ENCODE measurements at regions not wholly inside any gene's neighbourhood (a gene's known extent, or its start where the extent isn't known, plus 50 kb on each side); places are given as distances from the start of the nearest gene placed in this dataset.

DNA sequence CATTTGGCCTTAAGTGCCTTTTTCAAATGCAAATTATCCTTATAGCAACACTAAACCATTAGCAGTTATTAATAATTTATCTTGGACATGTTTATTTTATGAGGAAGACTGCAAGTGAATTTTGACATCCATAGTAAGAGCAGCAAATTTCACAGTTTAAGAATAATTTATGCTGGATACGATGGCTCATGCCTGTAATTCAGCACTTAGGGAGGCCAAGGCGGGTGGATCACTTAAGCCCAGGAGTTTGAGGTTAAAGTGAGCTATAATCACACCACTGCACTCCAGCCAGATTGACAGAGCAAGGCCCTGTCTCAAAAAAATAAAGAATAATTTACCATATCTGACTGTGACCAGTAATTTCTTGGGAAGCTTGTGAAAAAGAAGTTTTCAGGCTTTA is 286.2 kb downstream of the TMX3 start:
- no peak overlapping the region for H3K27ac ChIP-seq (ENCODE audit: low read length)
- peaks cover 8% of the 10 kb centered on the region for H3K4me1 ChIP-seq (ENCODE audit: low read length)
- H3K9ac ChIP-seq (ENCODE audit: low read length), result no peak overlapping the region
- H3K27me3 ChIP-seq (ENCODE audit: low read depth, low read length), result no peaks in the 10 kb centered on the region
- H3K79me2 ChIP-seq (ENCODE audit: low read length), result no peaks in the 10 kb centered on the region
- H3K9me3 ChIP-seq (ENCODE audit: insufficient read depth, low read length), result no peaks in the 10 kb centered on the region
- no peaks in the 10 kb centered on the region for H3K36me3 ChIP-seq (replicated peaks; ENCODE audit: low read depth, low read length)
- no peak overlapping the region for H2AFZ ChIP-seq (ENCODE audit: low read depth, low read length)
- H3K4me3 ChIP-seq (ENCODE audit: low read length), result no peak overlapping the region
- no peaks in the 10 kb centered on the region for H4K20me1 ChIP-seq (ENCODE audit: insufficient read depth, low read length)
- TF ChIP-seq, protein P1, sequence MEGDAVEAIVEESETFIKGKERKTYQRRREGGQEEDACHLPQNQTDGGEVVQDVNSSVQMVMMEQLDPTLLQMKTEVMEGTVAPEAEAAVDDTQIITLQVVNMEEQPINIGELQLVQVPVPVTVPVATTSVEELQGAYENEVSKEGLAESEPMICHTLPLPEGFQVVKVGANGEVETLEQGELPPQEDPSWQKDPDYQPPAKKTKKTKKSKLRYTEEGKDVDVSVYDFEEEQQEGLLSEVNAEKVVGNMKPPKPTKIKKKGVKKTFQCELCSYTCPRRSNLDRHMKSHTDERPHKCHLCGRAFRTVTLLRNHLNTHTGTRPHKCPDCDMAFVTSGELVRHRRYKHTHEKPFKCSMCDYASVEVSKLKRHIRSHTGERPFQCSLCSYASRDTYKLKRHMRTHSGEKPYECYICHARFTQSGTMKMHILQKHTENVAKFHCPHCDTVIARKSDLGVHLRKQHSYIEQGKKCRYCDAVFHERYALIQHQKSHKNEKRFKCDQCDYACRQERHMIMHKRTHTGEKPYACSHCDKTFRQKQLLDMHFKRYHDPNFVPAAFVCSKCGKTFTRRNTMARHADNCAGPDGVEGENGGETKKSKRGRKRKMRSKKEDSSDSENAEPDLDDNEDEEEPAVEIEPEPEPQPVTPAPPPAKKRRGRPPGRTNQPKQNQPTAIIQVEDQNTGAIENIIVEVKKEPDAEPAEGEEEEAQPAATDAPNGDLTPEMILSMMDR (IDR thresholded peaks at IDR 0.05; ENCODE audit: low read depth, low read length), result no peak
- no peak for TF ChIP-seq EZH2phosphoT487 (IDR thresholded peaks at IDR 0.05; ENCODE audit: low read depth)
- no peak overlapping the region for H3K4me2 ChIP-seq (ENCODE audit: low read length)

DNA sequence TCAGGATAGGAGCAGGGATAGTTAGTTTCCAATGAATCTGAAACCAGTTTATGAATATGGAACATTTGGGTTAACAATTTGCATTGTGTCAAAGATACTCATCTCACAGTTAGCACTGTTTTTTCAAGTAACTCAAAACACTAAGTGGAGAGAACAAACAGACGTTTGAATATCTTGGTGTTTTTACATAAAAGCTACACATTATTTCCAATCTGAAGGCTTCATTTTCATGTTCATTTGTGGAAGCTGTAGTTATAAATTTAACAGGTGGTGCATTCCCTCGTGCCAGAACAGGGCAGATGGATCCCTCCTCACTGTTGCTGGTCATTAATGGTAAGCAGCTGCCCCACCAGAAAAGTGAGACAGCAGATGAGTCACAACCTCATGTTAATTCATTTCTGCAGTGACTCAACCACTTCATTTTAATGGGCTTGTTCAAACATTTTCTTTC is 286.9 kb downstream of the TMX3 start:
- no peak overlapping the region for H3K9ac ChIP-seq (ENCODE audit: low read length)
- no peak overlapping the region for H3K27ac ChIP-seq (ENCODE audit: low read length)
- H3K4me1 ChIP-seq (ENCODE audit: low read length), result peaks cover 8% of the 10 kb centered on the region
- H3K9me3 ChIP-seq (ENCODE audit: insufficient read depth, low read length), result no peaks in the 10 kb centered on the region
- no peaks in the 10 kb centered on the region for H3K27me3 ChIP-seq (ENCODE audit: low read depth, low read length)
- no peak overlapping the region for H3K4me3 ChIP-seq (ENCODE audit: low read length)
- no peak overlapping the region for H3K4me2 ChIP-seq (ENCODE audit: low read length)
- no peak overlapping the region for H2AFZ ChIP-seq (ENCODE audit: low read depth, low read length)
- H4K20me1 ChIP-seq (ENCODE audit: insufficient read depth, low read length), result no peaks in the 10 kb centered on the region
- H3K36me3 ChIP-seq (replicated peaks; ENCODE audit: low read depth, low read length), result no peaks in the 10 kb centered on the region
- no peaks in the 10 kb centered on the region for H3K79me2 ChIP-seq (ENCODE audit: low read length)
- TF ChIP-seq, protein P1 (IDR thresholded peaks at IDR 0.05; ENCODE audit: low read depth, low read length), result no peak
- no peak for TF ChIP-seq EZH2phosphoT487 (IDR thresholded peaks at IDR 0.05; ENCODE audit: low read depth)

DNA sequence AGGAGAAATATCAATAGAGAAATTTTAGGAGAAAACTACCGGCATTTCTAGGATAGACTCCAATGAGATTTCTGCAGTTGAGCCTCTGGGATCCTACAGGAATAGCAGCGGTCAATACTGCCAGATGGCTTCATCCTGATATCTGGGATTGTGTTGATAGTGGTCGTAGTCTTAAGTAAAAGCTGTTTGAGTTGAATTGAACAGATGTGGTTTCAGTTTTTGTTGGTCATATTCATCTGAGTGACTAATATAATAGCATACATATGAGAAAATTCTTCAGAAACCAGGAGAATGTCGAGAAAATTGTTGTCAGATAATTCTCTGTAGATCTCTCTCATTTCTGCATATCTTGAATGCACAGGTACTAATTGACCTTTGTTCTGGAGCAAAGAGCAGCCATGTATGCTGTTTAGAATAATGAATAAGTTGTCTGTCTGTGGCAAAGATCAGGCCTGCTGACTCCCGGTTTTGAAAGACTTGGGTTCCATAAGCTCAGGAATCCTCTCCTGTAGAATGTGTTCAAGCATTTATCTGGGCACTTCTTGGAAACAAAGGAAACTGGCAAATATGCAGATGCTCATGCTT is 288.1 kb downstream of the TMX3 start:
- Histone ChIP-seq H2AFZ (ENCODE audit: low read depth, low read length) (no peak overlapping the region), H3K27ac (ENCODE audit: low read length) (no peak overlapping the region), H3K27me3 (ENCODE audit: low read depth, low read length) (no peaks in the 10 kb centered on the region), H3K9ac (ENCODE audit: low read length) (no peak overlapping the region), H3K4me3 (ENCODE audit: low read length) (no peak overlapping the region), H4K20me1 (ENCODE audit: insufficient read depth, low read length) (no peaks in the 10 kb centered on the region), H3K4me1 (ENCODE audit: low read length) (peaks cover 8% of the 10 kb centered on the region), H3K79me2 (ENCODE audit: low read length) (no peaks in the 10 kb centered on the region), H3K4me2 (ENCODE audit: low read length) (no peak overlapping the region), H3K9me3 (ENCODE audit: insufficient read depth, low read length) (no peaks in the 10 kb centered on the region), H3K36me3 (replicated peaks; ENCODE audit: low read depth, low read length) (no peaks in the 10 kb centered on the region)
- TF ChIP-seq, protein P1 (IDR thresholded peaks at IDR 0.05; ENCODE audit: low read depth, low read length), result no peak
- TF ChIP-seq EZH2phosphoT487 (IDR thresholded peaks at IDR 0.05; ENCODE audit: low read depth), result no peak

- Histone ChIP-seq H3K4me3 (ENCODE audit: low read length) (no peak overlapping the region), H3K9ac (ENCODE audit: low read length) (no peak overlapping the region), H3K79me2 (ENCODE audit: low read length) (no peaks in the 10 kb centered on the region), H2AFZ (ENCODE audit: low read depth, low read length) (no peak overlapping the region), H3K4me2 (ENCODE audit: low read length) (no peak overlapping the region), H3K9me3 (ENCODE audit: insufficient read depth, low read length) (no peaks in the 10 kb centered on the region), H3K36me3 (replicated peaks; ENCODE audit: low read depth, low read length) (no peaks in the 10 kb centered on the region), H3K27me3 (ENCODE audit: low read depth, low read length) (no peaks in the 10 kb centered on the region), H3K4me1 (ENCODE audit: low read length) (peaks cover 3% of the 10 kb centered on the region; the same call in 1 of the 2 replicates), H4K20me1 (ENCODE audit: insufficient read depth, low read length) (no peaks in the 10 kb centered on the region), H3K27ac (ENCODE audit: low read length) (no peak overlapping the region)
- no peak for TF ChIP-seq EZH2phosphoT487 (IDR thresholded peaks at IDR 0.05; ENCODE audit: low read depth)
- TF ChIP-seq, protein P1 (IDR thresholded peaks at IDR 0.05; ENCODE audit: low read depth, low read length), result no peak
Measured at GRCh38 chr18:68418881-68419280, 296.0 kb downstream of the TMX3 start.

Measured in OCI-LY3 (cell line).